GM12878 (cell line): ENCODE measurements at regions not wholly inside any gene's neighbourhood (a gene's known extent, or its start where the extent isn't known, plus 50 kb on each side); places are given as distances from the start of the nearest gene placed in this dataset.

ENCODE experiments used
- E4F1 ChIP-seq: fragments of 450-650 bp; IDR thresholded peaks from 2 replicates; pipeline ENCODE4 v1.6.1; 2018; ENCODE audit warnings: borderline replicate concordance, mild to moderate bottlenecking; ENCODE audit not compliant: partially characterized antibody
- EP300 ChIP-seq, 2 experiments: fragments of 150-350 bp in 1 of 2; IDR thresholded peaks; 2 replicates each; pipeline ENCODE4 v1.6.1; 2011 to 2012; ENCODE audit warnings: low read depth in 2 of 2, low read length in 2 of 2, borderline replicate concordance in 1 of 2, improper control_type of control experiment in 1 of 2, inconsistent platforms in 1 of 2; ENCODE audit not compliant: control insufficient read depth in 1 of 2
- NR2F1 ChIP-seq: fragments of 450-650 bp; conservative IDR thresholded peaks from 2 replicates; pipeline ENCODE4 v1.6.1; 2017; ENCODE audit warnings: mild to moderate bottlenecking
- PRDM15 ChIP-seq: fragments of 450-650 bp; formaldehyde crosslinking; IDR thresholded peaks from 2 replicates; pipeline ENCODE4 v1.4.0; 2020; ENCODE audit warnings: mild to moderate bottlenecking, moderate library complexity
- SIX5 ChIP-seq: IDR thresholded peaks from 2 replicates; pipeline ENCODE4 v1.6.1; 2011; ENCODE audit warnings: mild to moderate bottlenecking, low read depth, low read length, moderate library complexity; ENCODE audit not compliant: severe bottlenecking
- YY1 ChIP-seq: IDR thresholded peaks from 2 replicates; pipeline ENCODE4 v1.6.1; 2011; ENCODE audit warnings: low read depth, mild to moderate bottlenecking, low read length

- TF ChIP-seq EP300 (IDR thresholded peaks at IDR 0.05; ENCODE audit: borderline replicate concordance in 1 of 2, control insufficient read depth in 1 of 2, low read depth in 2 of 2, low read length in 2 of 2) (peak; percentile 90 to 95), NR2F1 (peak; percentile 76), SIX5 (no peak), PRDM15 (no peak), E4F1 (no peak), YY1 (peak; percentile 50; the same call in 1 of the 2 replicates)
Measured at GRCh38 chr10:92756201-92757065, 66.7 kb downstream of the HHEX start (continued).
